SK-N-MC (cell line): ENCODE measurements at regions not wholly inside any gene's neighbourhood (a gene's known extent, or its start where the extent isn't known, plus 50 kb on each side); places are given as distances from the start of the nearest gene placed in this dataset.

Source experiments
- DNase-seq: peaks from one replicate; pipeline ENCODE4 v3.0.0-alpha.2; 2011; ENCODE audit warnings: low read depth, low spot score
- H3K27ac ChIP-seq: fragments of 200-600 bp; sonication (generic); 2 replicates; pipeline ENCODE4 v1.5.1; 2016; ENCODE audit warnings: mixed run types
- H3K36me3 ChIP-seq: fragments of 200-600 bp; sonication (generic); 2 replicates; pipeline ENCODE4 v1.6.1; 2017; ENCODE audit warnings: antibody characterized with exemption, low read length, mixed read lengths; ENCODE audit not compliant: insufficient read depth
- H3K4me3 ChIP-seq: fragments of 200-600 bp; sonication (generic); 2 replicates; pipeline ENCODE4 v1.5.1; 2016
- H3K9ac ChIP-seq: fragments of 200-600 bp; sonication (generic); 2 replicates; pipeline ENCODE4 v1.8.0; 2017; ENCODE audit warnings: mixed run types, mixed read lengths; ENCODE audit not compliant: insufficient read length
- H3K9me3 ChIP-seq: fragments of 200-600 bp; sonication (generic); 2 replicates; pipeline ENCODE4 v1.6.1; 2017; ENCODE audit warnings: low read depth, mild to moderate bottlenecking, antibody characterized with exemption, low read length, moderate library complexity, mixed read lengths
- EZH2 ChIP-seq: fragments of 200-600 bp; sonication (generic); IDR thresholded peaks from one replicate; pipeline ENCODE4 v1.6.1; 2017; ENCODE audit warnings: antibody characterized with exemption
- FOXP2 ChIP-seq: optimal IDR thresholded peaks from 2 replicates; pipeline ENCODE3; 2011; ENCODE audit warnings: mild to moderate bottlenecking, moderate library complexity; ENCODE audit not compliant: insufficient read depth; ENCODE audit errors: extremely low read length, control extremely low read depth
- POLR2AphosphoS5 ChIP-seq: IDR thresholded peaks from 2 replicates; pipeline ENCODE4 v1.6.1; 2012; ENCODE audit warnings: mild to moderate bottlenecking, low read depth, low read length, borderline replicate concordance

- H3K27ac ChIP-seq = no peak overlapping the region
Measured at GRCh38 chr6:170125456-170126300, 165.2 kb downstream of the DLL1 start.

GRCh38 chr6:170124836-170125235 lies 166.0 kb downstream of the DLL1 start:
- no peak for TF ChIP-seq FOXP2
- TF ChIP-seq EZH2 = no peak
- no peak for TF ChIP-seq POLR2AphosphoS5
- no peak for DNase-seq
- no peak overlapping the region for H3K27ac ChIP-seq
- no peak overlapping the region for H3K9ac ChIP-seq
- H3K36me3 ChIP-seq = no peaks in the 10 kb centered on the region
- no peaks in the 10 kb centered on the region for H3K9me3 ChIP-seq
- H3K4me3 ChIP-seq = no peak overlapping the region

More at GRCh38 chr6:170125456-170126300, 165.2 kb downstream of the DLL1 start:
- TF ChIP-seq FOXP2 = no peak
- TF ChIP-seq EZH2 = no peak
- TF ChIP-seq POLR2AphosphoS5 = no peak
- H3K9me3 ChIP-seq = no peaks in the 10 kb centered on the region
- DNase-seq = no peak
- H3K36me3 ChIP-seq = no peaks in the 10 kb centered on the region
- no peak overlapping the region for H3K4me3 ChIP-seq
- H3K9ac ChIP-seq = no peak overlapping the region

- Histone ChIP-seq H3K9ac (no peak overlapping the region), H3K9me3 (no peaks in the 10 kb centered on the region), H3K36me3 (no peaks in the 10 kb centered on the region), H3K4me3 (no peak overlapping the region), H3K27ac (no peak overlapping the region)
- DNase-seq = no peak
- no peak for TF ChIP-seq POLR2AphosphoS5
- no peak for TF ChIP-seq FOXP2
- TF ChIP-seq EZH2 = no peak
Measured at GRCh38 chr6:170124150-170124549, 166.7 kb downstream of the DLL1 start.

- no peak for DNase-seq
- Histone ChIP-seq H3K9ac (no peak overlapping the region), H3K4me3 (no peak overlapping the region), H3K9me3 (no peaks in the 10 kb centered on the region), H3K27ac (no peak overlapping the region), H3K36me3 (no peaks in the 10 kb centered on the region)
- TF ChIP-seq POLR2AphosphoS5 = no peak
- no peak for TF ChIP-seq FOXP2
- TF ChIP-seq EZH2 = no peak
Measured at GRCh38 chr6:170122651-170123050, 168.2 kb downstream of the DLL1 start.

- no peak overlapping the region for H3K4me3 ChIP-seq
- H3K27ac ChIP-seq = no peak overlapping the region
- no peak overlapping the region for H3K9ac ChIP-seq
- no peaks in the 10 kb centered on the region for H3K9me3 ChIP-seq
- no peaks in the 10 kb centered on the region for H3K36me3 ChIP-seq
- TF ChIP-seq POLR2AphosphoS5 = no peak
- no peak for TF ChIP-seq FOXP2
- TF ChIP-seq EZH2 = no peak
- DNase-seq = no peak
Measured at GRCh38 chr6:170117111-170117972, 173.5 kb downstream of the DLL1 start.

GRCh38 chr6:170116636-170117035 lies 174.2 kb downstream of the DLL1 start:
- Histone ChIP-seq H3K9ac (no peak overlapping the region), H3K27ac (no peak overlapping the region), H3K4me3 (no peak overlapping the region), H3K9me3 (no peaks in the 10 kb centered on the region), H3K36me3 (no peaks in the 10 kb centered on the region)
- TF ChIP-seq EZH2 = no peak
- TF ChIP-seq FOXP2 = no peak
- TF ChIP-seq POLR2AphosphoS5 = no peak
- no peak for DNase-seq

- H3K4me3 ChIP-seq = no peak overlapping the region
- H3K27ac ChIP-seq = no peak overlapping the region
- no peak for TF ChIP-seq EZH2
- no peaks in the 10 kb centered on the region for H3K9me3 ChIP-seq
- H3K36me3 ChIP-seq = no peaks in the 10 kb centered on the region
- no peak for DNase-seq
- H3K9ac ChIP-seq = no peak overlapping the region
Measured at GRCh38 chr6:170114956-170115855, 175.7 kb downstream of the DLL1 start.
